ENCODE measurements at regions not wholly inside any gene's neighbourhood (a gene's known extent, or its start where the extent isn't known, plus 50 kb on each side); places are given as distances from the start of the nearest gene placed in this dataset.

- DNase-seq, result no peak
- intact Hi-C loops (cut with DNase I; ENCODE audit: low total_unique reads), result no loop called here
- Histone ChIP-seq H3K27me3 (no peaks in the 10 kb centered on the region), H3K4me3 (no peak overlapping the region), H3K4me1 (no peaks in the 10 kb centered on the region), H3K27ac (no peak overlapping the region), H3K9me3 (no peaks in the 10 kb centered on the region), H3K36me3 (no peaks in the 10 kb centered on the region)
- TF ChIP-seq CTCF (IDR thresholded peaks at IDR 0.05), result no peak
These were observed 494.9 kb downstream of the RERGL start for GRCh38 chr12:17595111-17595510.

- intact Hi-C loops (cut with DNase I; ENCODE audit: low total_unique reads), result no loop called here
- Histone ChIP-seq H3K36me3 (no peaks in the 10 kb centered on the region), H3K9me3 (no peaks in the 10 kb centered on the region), H3K27me3 (no peaks in the 10 kb centered on the region), H3K4me3 (no peak overlapping the region), H3K4me1 (no peaks in the 10 kb centered on the region), H3K27ac (no peak overlapping the region)
- TF ChIP-seq CTCF (IDR thresholded peaks at IDR 0.05), result no peak
- no peak for DNase-seq
These were observed 496.1 kb downstream of the RERGL start for GRCh38 chr12:17593715-17594406.

DNA sequence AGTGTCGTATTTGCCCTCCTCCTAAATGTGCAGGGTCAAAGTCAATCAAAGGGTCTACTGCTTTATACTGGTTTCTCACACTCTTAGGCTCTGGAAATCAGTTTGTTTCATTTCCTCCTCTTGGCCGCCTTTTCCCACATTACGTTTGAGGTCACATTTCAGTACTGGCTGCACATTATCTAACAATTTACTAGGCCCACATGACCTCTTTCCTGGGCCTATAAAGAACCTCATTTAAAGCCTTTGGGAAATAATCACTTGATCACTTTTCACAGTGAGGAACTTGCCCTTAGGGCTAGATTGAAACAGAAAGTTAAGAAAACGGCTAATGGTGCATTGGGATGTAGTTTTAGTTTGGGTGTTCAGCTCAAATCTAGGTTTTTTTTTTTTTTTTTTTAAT is 497.5 kb downstream of the RERGL start:
- DNase-seq, result no peak
- no peak overlapping the region for H3K4me3 ChIP-seq
- H3K27ac ChIP-seq, result no peak overlapping the region
- H3K9me3 ChIP-seq, result no peaks in the 10 kb centered on the region
- intact Hi-C loops (cut with DNase I; ENCODE audit: low total_unique reads), result no loop called here
- no peaks in the 10 kb centered on the region for H3K36me3 ChIP-seq
- no peak for TF ChIP-seq CTCF (IDR thresholded peaks at IDR 0.05)
- no peaks in the 10 kb centered on the region for H3K4me1 ChIP-seq
- no peaks in the 10 kb centered on the region for H3K27me3 ChIP-seq

- intact Hi-C loops (cut with DNase I; ENCODE audit: low total_unique reads), result no loop called here
- no peak for TF ChIP-seq CTCF (IDR thresholded peaks at IDR 0.05)
- H3K27me3 ChIP-seq, result no peaks in the 10 kb centered on the region
- DNase-seq, result no peak
- H3K27ac ChIP-seq, result no peak overlapping the region
- H3K36me3 ChIP-seq, result no peaks in the 10 kb centered on the region
- no peak overlapping the region for H3K4me3 ChIP-seq
- no peaks in the 10 kb centered on the region for H3K4me1 ChIP-seq
- no peaks in the 10 kb centered on the region for H3K9me3 ChIP-seq
These were observed 498.9 kb downstream of the RERGL start for GRCh38 chr12:17591005-17591681.

- no peak for DNase-seq
- no peaks in the 10 kb centered on the region for H3K36me3 ChIP-seq
- no peaks in the 10 kb centered on the region for H3K4me1 ChIP-seq
- no peaks in the 10 kb centered on the region for H3K27me3 ChIP-seq
- H3K27ac ChIP-seq, result no peak overlapping the region
- intact Hi-C loops (cut with DNase I; ENCODE audit: low total_unique reads), result no loop called here
- H3K4me3 ChIP-seq, result no peak overlapping the region
- H3K9me3 ChIP-seq, result no peaks in the 10 kb centered on the region
- no peak for TF ChIP-seq CTCF (IDR thresholded peaks at IDR 0.05)
These were observed 501.0 kb downstream of the RERGL start for GRCh38 chr12:17588968-17589367.

All from tibial artery (tissue), 4 donors.